Thyroid gland (tissue), 4 donors: ENCODE measurements at regions not wholly inside any gene's neighbourhood (a gene's known extent, or its start where the extent isn't known, plus 50 kb on each side); places are given as distances from the start of the nearest gene placed in this dataset.

Experiments
- CTCF ChIP-seq, 6 experiments: fragments of 200-600 bp in 3 of 6; fragments of 450-650 bp in 3 of 6; sonication (generic) in 3 of 6; IDR thresholded peaks; one replicate each; pipeline ENCODE4 v1.5.1; 2016 to 2019; ENCODE audit warnings: antibody characterized with exemption in 6 of 6, mild to moderate bottlenecking in 2 of 6, inconsistent platforms in 1 of 6, moderate library complexity in 1 of 6
- POLR2A ChIP-seq, 2 donors: fragments of 450-650 bp; IDR thresholded peaks; one replicate each; pipeline ENCODE4 v1.6.1; 2017; ENCODE audit warnings: antibody characterized with exemption in 2 of 2, mild to moderate bottlenecking in 2 of 2, moderate library complexity in 1 of 2

DNA sequence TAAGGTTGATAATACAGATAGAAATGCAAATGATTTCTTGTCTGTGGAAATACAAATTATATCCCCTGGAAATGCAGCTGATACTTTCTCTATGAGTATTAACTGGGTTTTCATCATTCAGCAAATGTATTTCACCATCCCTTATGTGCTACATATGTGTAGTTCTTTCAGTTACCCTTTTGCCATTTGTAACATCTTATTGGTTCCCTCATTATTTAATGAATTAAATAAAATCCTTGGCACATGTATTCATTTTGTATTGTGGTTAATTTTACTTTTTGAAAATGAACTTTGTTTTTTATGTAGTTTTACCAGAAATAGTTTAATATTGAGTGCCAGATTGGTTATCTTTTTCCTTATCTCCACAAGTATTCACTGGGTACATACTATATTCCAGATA, 89.9 kb upstream of the DEPDC1 start:
- TF ChIP-seq POLR2A (IDR thresholded peaks at IDR 0.05) (no peak), CTCF (IDR thresholded peaks at IDR 0.05) (no peak)
